B cell (primary cell): ENCODE measurements at regions not wholly inside any gene's neighbourhood (a gene's known extent, or its start where the extent isn't known, plus 50 kb on each side); places are given as distances from the start of the nearest gene placed in this dataset.

Experiments
- ATAC-seq: fragments of 200-7000 bp; cut with Tn5 transposase; one replicate; pipeline ENCODE4 v1.10.0; 2021; ENCODE audit warnings: low read depth, mild to moderate bottlenecking, moderate number of reproducible peaks, moderate library complexity
- CTCF ChIA-PET: fragments of 350-600 bp; sonication (Branson Sonifier 250); formaldehyde crosslinking; loops from one replicate; lab custom pipeline; 2021; ENCODE audit warnings: antibody characterized with exemption, inconsistent platforms; lab: Charles Lee
- POLR2A ChIA-PET: fragments of 350-600 bp; sonication (Branson Sonifier 250); formaldehyde crosslinking; loops from one replicate; lab custom pipeline; 2021; ENCODE audit warnings: antibody characterized with exemption; lab: Charles Lee
- DNase-seq: peaks from one replicate; pipeline ENCODE4 v3.0.0; 2013
- H2AFZ ChIP-seq: 2 replicates; pipeline ENCODE4 v1.6.1; 2012; ENCODE audit warnings: mild to moderate bottlenecking, low read depth, low read length; ENCODE audit not compliant: insufficient read depth, poor library complexity, severe bottlenecking
- H3K27ac ChIP-seq, 2 donors: 1 replicate in 1 of 2; 2 replicates in 1 of 2; pipeline ENCODE4 v1.5.1; 2012 to 2013; ENCODE audit warnings: low read length in 2 of 2, mild to moderate bottlenecking in 2 of 2, moderate library complexity in 1 of 2
- H3K27me3 ChIP-seq, 4 experiments: fragments of 200-600 bp in 1 of 4; sonication (generic) in 1 of 4; replicated peaks in 1 of 4; 1 replicate in 2 of 4; 2 replicates in 2 of 4; pipeline versions ENCODE4 v1.6.1 to v1.7.0; 2013 to 2016; ENCODE audit warnings: low read length in 3 of 4, mild to moderate bottlenecking in 2 of 4, mixed read lengths in 1 of 4, moderate library complexity in 1 of 4; ENCODE audit not compliant: insufficient read depth in 4 of 4, control insufficient read depth in 3 of 4; ENCODE audit errors: control extremely low read depth in 1 of 4
- H3K36me3 ChIP-seq, 2 experiments: replicated peaks in 1 of 2; 1 replicate in 1 of 2; 2 replicates in 1 of 2; pipeline versions ENCODE4 v1.6.1 to v1.7.1; 2013; ENCODE audit warnings: low read length in 1 of 2; ENCODE audit not compliant: insufficient read depth in 2 of 2, control insufficient read depth in 1 of 2; ENCODE audit errors: control extremely low read depth in 1 of 2, extremely low read depth in 1 of 2
- H3K4me1 ChIP-seq, 2 donors: fragments of 200-600 bp in 1 of 2; sonication (generic) in 1 of 2; 1 replicate in 1 of 2; 2 replicates in 1 of 2; pipeline versions ENCODE4 v1.5.1 to v1.6.1; 2013 to 2017; ENCODE audit warnings: low read length in 2 of 2; ENCODE audit not compliant: control insufficient read depth in 2 of 2, insufficient read depth in 2 of 2
- H3K4me2 ChIP-seq: replicated peaks from 2 replicates; pipeline ENCODE3; 2012; ENCODE audit warnings: mild to moderate bottlenecking, low read depth, low read length; ENCODE audit not compliant: poor library complexity, severe bottlenecking
- H3K4me3 ChIP-seq, 5 experiments: fragments of 200-600 bp in 1 of 5; sonication (generic) in 1 of 5; 1 replicate in 3 of 5; 2 replicates in 2 of 5; pipeline versions ENCODE4 v1.5.1 to v1.7.0; 2011 to 2016; ENCODE audit warnings: low read length in 4 of 5, mild to moderate bottlenecking in 4 of 5, low read depth in 2 of 5, control low read depth in 1 of 5, moderate library complexity in 1 of 5; ENCODE audit not compliant: insufficient read depth in 1 of 5; ENCODE audit errors: control extremely low read depth in 1 of 5, extremely low read depth in 1 of 5
- H3K79me2 ChIP-seq: fragments of 200-600 bp; sonication (generic); one replicate; pipeline ENCODE4 v1.6.0; 2016; ENCODE audit warnings: low read length; ENCODE audit not compliant: control insufficient read depth, insufficient read depth
- H3K9ac ChIP-seq: fragments of 200-600 bp; sonication (generic); 2 replicates; pipeline ENCODE4 v1.6.1; 2017; ENCODE audit warnings: mild to moderate bottlenecking, low read length, moderate library complexity
- H3K9me3 ChIP-seq, 3 donors: one replicate each; pipeline versions ENCODE4 v1.6.1 to v1.7.1; 2013; ENCODE audit warnings: low read length in 2 of 3; ENCODE audit not compliant: control insufficient read depth in 2 of 3, insufficient read depth in 1 of 3; ENCODE audit errors: control extremely low read depth in 1 of 3
- H4K20me1 ChIP-seq: 2 replicates; pipeline ENCODE4 v1.6.0; 2012; ENCODE audit warnings: mild to moderate bottlenecking, low read length; ENCODE audit not compliant: insufficient read depth, control insufficient read depth, poor library complexity, severe bottlenecking
- H3K27ac Mint-ChIP-seq: one replicate; pipeline ENCODE4 v1.8.0; 2021; ENCODE audit warnings: mixed read lengths
- H3K27me3 Mint-ChIP-seq: one replicate; pipeline ENCODE4 v1.8.0; 2021; ENCODE audit warnings: mixed read lengths
- H3K4me1 Mint-ChIP-seq: one replicate; pipeline ENCODE4 v1.8.0; 2021; ENCODE audit warnings: mixed read lengths
- H3K4me3 Mint-ChIP-seq: one replicate; pipeline ENCODE4 v1.8.0; 2021; ENCODE audit warnings: mixed read lengths
- H3K9me3 Mint-ChIP-seq: one replicate; pipeline ENCODE4 v1.8.0; 2022; ENCODE audit warnings: mixed read lengths; ENCODE audit not compliant: insufficient read depth
- EZH2 ChIP-seq: IDR thresholded peaks from 2 replicates; pipeline ENCODE4 v1.6.1; 2012; ENCODE audit warnings: borderline replicate concordance, low read depth, mild to moderate bottlenecking, moderate library complexity, low read length; ENCODE audit not compliant: insufficient read depth, poor library complexity, severe bottlenecking
- intact Hi-C: fragments of 100-400 bp; cut with micrococcal nuclease; formaldehyde crosslinking; loops from one replicate; pipeline ENCODE4 v1.10.0; 2022
- TF ChIP-seq, protein P1 (sequence below): fragments of 200-600 bp; IDR thresholded peaks from one replicate; pipeline ENCODE4 v1.8.0; 2022; ENCODE audit warnings: antibody characterized with exemption, mild to moderate bottlenecking

DNA sequence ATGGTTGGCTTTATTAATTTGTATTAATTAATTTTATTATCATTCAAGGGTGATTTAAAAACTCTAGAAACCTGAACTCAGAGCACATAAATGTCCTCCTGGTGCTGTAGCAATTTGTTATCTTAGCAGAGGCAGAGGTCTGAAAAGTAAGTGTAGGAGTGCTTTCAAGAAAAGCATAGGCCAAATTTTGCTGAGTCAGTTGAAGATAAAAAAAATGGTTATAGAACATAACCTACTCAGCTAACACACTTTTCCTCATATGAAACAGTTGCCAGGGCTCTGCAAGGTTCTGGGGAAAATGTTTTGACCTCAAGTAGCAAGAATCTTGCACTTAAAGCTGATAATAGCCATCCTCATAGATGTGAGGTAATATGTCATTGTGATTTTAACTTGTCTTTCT lies 53.5 kb upstream of the CHODL start:
- no peaks in the 10 kb centered on the region for H3K9me3 ChIP-seq
- no peak overlapping the region for H3K9ac ChIP-seq
- Mint-ChIP-seq H3K9me3 (no peaks in the 10 kb centered on the region), H3K4me3 (no peak overlapping the region), H3K27me3 (no peaks in the 10 kb centered on the region), H3K4me1 (no peaks in the 10 kb centered on the region), H3K27ac (no peak overlapping the region)
- no peaks in the 10 kb centered on the region for H3K27me3 ChIP-seq
- H3K36me3 ChIP-seq = no peaks in the 10 kb centered on the region
- H3K4me1 ChIP-seq = no peaks in the 10 kb centered on the region
- TF ChIP-seq, protein P1, sequence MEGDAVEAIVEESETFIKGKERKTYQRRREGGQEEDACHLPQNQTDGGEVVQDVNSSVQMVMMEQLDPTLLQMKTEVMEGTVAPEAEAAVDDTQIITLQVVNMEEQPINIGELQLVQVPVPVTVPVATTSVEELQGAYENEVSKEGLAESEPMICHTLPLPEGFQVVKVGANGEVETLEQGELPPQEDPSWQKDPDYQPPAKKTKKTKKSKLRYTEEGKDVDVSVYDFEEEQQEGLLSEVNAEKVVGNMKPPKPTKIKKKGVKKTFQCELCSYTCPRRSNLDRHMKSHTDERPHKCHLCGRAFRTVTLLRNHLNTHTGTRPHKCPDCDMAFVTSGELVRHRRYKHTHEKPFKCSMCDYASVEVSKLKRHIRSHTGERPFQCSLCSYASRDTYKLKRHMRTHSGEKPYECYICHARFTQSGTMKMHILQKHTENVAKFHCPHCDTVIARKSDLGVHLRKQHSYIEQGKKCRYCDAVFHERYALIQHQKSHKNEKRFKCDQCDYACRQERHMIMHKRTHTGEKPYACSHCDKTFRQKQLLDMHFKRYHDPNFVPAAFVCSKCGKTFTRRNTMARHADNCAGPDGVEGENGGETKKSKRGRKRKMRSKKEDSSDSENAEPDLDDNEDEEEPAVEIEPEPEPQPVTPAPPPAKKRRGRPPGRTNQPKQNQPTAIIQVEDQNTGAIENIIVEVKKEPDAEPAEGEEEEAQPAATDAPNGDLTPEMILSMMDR = no peak
- no peak for TF ChIP-seq EZH2
- H3K79me2 ChIP-seq = no peaks in the 10 kb centered on the region
- no peak overlapping the region for H3K4me2 ChIP-seq
- DNase-seq = no peak
- no peak for ATAC-seq
- no peaks in the 10 kb centered on the region for H4K20me1 ChIP-seq
- no peak overlapping the region for H2AFZ ChIP-seq
- intact Hi-C loops = no loop called here
- ChIA-PET POLR2A (no interaction called here), CTCF (no interaction called here)
- no peak overlapping the region for H3K4me3 ChIP-seq
- H3K27ac ChIP-seq = no peak overlapping the region

DNA sequence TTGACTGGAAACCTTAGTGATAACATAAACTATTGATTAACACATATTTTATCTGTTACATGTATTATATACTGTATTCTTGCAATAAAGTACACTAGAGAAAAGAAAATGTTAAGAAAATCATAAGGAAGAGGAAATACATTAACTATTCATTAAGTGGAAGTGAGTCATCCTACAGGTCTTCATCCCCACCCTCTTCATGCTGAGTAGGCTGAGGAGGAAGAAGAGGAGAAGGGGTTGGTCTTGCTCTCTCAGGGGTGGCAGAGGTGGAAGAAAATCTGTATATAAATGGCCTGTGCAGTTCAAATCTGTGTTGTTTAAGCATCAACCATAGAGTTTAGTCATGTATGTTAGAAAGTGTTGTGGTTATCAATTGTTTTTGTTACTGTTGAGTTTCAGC lies 66.1 kb upstream of the CHODL start:
- Histone ChIP-seq H3K27ac (no peak overlapping the region), H3K9me3 (peaks cover 0 to 7% (median 1%) of the 10 kb centered on the region in 3 donors), H3K4me1 (no peaks in the 10 kb centered on the region), H3K79me2 (no peaks in the 10 kb centered on the region), H2AFZ (no peak overlapping the region), H3K4me3 (no peak overlapping the region), H3K4me2 (no peak overlapping the region), H3K9ac (no peak overlapping the region), H3K36me3 (no peaks in the 10 kb centered on the region), H4K20me1 (no peaks in the 10 kb centered on the region), H3K27me3 (no peaks in the 10 kb centered on the region)
- intact Hi-C loops = no loop called here
- Mint-ChIP-seq H3K4me1 (no peaks in the 10 kb centered on the region), H3K9me3 (no peaks in the 10 kb centered on the region), H3K4me3 (no peak overlapping the region), H3K27me3 (no peaks in the 10 kb centered on the region), H3K27ac (no peak overlapping the region)
- CTCF ChIA-PET = no interaction called here
- ATAC-seq = no peak
- DNase-seq = no peak
- POLR2A ChIA-PET = no interaction called here
- TF ChIP-seq, protein P1 = no peak
- TF ChIP-seq EZH2 = no peak
